Brain microvascular endothelial cell (primary cell): ENCODE measurements at regions not wholly inside any gene's neighbourhood (a gene's known extent, or its start where the extent isn't known, plus 50 kb on each side); places are given as distances from the start of the nearest gene placed in this dataset.
"Not testable (repeated sequence)": the region's sequence is repeated elsewhere in the genome, so short reads cannot be mapped to it uniquely, and the experiment has no call there.

Source experiments
- DNase-seq: peaks from one replicate; pipeline ENCODE4 v3.0.0-alpha.2; 2020
- H3K27ac ChIP-seq: fragments of 250-450 bp; sonication (Bioruptor Pico); 2 replicates; pipeline ENCODE4 v1.5.1; 2020; ENCODE audit warnings: mild to moderate bottlenecking, moderate library complexity
- H3K27me3 ChIP-seq: fragments of 250-450 bp; sonication (Bioruptor Pico); replicated peaks from 2 replicates; pipeline ENCODE4 v1.5.1; 2020; ENCODE audit warnings: mild to moderate bottlenecking
- H3K36me3 ChIP-seq: fragments of 250-450 bp; sonication (Bioruptor Pico); replicated peaks from 2 replicates; pipeline ENCODE4 v1.5.1; 2020; ENCODE audit warnings: mild to moderate bottlenecking
- H3K4me3 ChIP-seq: 2 replicates; pipeline ENCODE4 v1.5.1; 2011; ENCODE audit warnings: low read depth, mild to moderate bottlenecking, control low read depth, low read length, moderate library complexity
- in situ Hi-C: cut with HindIII; loops from 2 replicates; pipeline ENCODE4 v1.10.0; 2017; ENCODE audit warnings: low sequenced_read_pairs, low pct_ligation_motif_present
- TF ChIP-seq, protein P1 (sequence below): IDR thresholded peaks from 2 replicates; pipeline ENCODE4 v1.5.1; 2011; ENCODE audit warnings: low read depth, mild to moderate bottlenecking, moderate library complexity, low read length, control low read depth, inconsistent platforms; ENCODE audit errors: missing control alignments

DNA sequence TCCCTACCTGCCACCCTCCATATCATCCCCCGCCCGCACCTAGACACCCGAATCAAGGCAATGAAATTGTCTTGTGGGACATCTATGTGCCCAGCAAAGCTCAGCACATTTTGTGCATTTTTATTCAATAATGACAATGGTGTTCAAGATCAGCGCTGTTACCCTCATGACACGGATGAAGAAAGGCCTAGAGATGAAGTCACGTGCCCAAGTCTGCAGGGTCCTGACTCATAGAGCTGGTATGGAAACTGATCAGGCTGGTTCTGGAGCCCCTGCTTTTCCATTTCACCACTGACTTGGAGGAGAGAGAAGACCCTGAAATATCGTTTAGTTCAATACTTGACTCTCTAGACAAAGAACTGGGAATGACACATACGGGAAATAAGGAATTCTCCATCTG, 136.2 kb downstream of the KLRB1 start:
- in situ Hi-C loops, DNase-seq, H3K36me3 ChIP-seq, H3K27me3 ChIP-seq, H3K27ac ChIP-seq, H3K4me3 ChIP-seq: not testable (repeated sequence)

DNA sequence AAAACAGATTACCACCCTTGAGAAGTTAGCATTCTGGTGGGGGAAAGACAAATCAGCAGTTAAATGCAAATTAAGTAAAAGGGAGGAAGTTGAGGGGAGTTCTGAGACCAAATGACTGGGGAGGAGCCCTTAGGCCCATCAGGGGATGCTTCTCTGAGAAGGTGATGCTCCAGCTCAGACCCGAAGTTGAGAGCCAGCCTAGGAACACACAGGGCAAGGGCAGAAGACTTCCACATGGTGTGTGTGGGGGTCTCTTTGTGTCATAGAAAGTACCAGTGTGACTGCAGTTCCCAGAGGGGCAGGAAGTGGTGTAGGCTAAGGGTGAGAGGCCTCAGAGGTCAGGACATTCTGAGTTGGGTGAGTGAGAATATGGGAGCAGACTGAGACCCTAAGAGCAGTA, 137.3 kb downstream of the KLRB1 start:
- H3K27me3 ChIP-seq, H3K4me3 ChIP-seq, DNase-seq, H3K27ac ChIP-seq, H3K36me3 ChIP-seq, in situ Hi-C loops: not testable (repeated sequence)

DNA sequence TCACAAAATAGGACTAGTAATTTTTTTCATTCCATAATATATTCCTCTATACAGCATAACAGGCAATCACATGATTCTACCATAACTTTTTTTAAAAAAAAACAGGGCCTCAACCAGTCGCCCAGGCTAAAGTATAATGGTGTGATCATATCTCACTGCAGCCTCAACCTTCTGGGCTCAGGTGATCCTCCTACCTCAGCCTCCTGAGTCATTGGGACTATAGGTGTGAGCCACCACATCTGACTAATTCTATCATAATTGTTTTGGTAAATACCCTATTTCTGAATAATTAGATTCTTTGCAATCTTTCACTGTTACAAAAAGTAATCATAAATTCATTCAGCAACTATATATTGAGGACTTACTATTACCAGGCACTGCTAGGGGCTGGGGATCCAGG, 137.8 kb downstream of the KLRB1 start:
- H3K4me3 ChIP-seq, in situ Hi-C loops, H3K36me3 ChIP-seq, DNase-seq, H3K27me3 ChIP-seq, H3K27ac ChIP-seq: not testable (repeated sequence)

DNA sequence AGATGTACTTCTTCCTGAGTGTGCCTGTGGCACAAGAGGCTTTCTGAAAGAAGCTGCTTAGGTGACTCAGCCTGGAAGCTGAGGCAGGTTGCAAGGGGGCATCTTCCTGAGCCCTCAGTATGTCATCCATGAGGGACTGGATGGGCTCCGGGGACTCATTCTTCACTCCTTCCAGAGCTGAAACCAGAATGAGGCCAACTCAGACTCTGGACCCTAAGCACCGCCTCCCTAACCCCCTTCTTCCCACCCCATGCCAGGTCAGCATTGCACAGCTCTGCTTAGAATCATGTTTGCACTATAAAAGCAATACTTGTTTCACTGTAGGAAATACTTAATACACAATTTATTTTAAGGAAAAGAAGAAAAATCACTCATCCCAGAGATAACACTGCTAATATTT, 138.3 kb downstream of the KLRB1 start:
- in situ Hi-C loops: not testable (repeated sequence)

DNA sequence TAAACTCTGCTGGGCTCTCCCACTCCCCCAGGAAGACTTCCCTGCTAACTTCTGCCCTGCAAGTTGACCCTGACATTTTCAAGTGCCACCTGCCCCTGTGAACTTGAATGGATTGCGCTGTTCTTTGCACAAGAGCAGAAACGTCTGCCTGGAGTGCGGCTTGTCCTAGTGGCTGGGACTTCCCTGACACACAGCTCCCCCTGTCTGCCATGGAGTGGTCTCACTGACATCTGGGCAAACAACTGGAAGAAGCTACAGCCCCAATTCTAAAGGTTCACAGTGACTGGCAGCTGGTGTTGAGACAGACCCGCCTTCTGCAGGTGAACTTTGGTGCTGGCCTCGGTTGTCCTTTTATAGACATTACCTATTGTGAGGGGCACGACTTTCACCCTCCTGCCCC, 138.7 kb downstream of the KLRB1 start:
- TF ChIP-seq, protein P1, sequence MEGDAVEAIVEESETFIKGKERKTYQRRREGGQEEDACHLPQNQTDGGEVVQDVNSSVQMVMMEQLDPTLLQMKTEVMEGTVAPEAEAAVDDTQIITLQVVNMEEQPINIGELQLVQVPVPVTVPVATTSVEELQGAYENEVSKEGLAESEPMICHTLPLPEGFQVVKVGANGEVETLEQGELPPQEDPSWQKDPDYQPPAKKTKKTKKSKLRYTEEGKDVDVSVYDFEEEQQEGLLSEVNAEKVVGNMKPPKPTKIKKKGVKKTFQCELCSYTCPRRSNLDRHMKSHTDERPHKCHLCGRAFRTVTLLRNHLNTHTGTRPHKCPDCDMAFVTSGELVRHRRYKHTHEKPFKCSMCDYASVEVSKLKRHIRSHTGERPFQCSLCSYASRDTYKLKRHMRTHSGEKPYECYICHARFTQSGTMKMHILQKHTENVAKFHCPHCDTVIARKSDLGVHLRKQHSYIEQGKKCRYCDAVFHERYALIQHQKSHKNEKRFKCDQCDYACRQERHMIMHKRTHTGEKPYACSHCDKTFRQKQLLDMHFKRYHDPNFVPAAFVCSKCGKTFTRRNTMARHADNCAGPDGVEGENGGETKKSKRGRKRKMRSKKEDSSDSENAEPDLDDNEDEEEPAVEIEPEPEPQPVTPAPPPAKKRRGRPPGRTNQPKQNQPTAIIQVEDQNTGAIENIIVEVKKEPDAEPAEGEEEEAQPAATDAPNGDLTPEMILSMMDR: peak; percentile 82
- H3K4me3 ChIP-seq, H3K27me3 ChIP-seq, H3K36me3 ChIP-seq, H3K27ac ChIP-seq, in situ Hi-C loops: not testable (repeated sequence)
- peak; percentile 42 for DNase-seq

More for the DNA sequence above, 138.3 kb downstream of the KLRB1 start:
- DNase-seq, H3K27me3 ChIP-seq, H3K4me3 ChIP-seq, H3K27ac ChIP-seq, H3K36me3 ChIP-seq: not testable (repeated sequence)

DNA sequence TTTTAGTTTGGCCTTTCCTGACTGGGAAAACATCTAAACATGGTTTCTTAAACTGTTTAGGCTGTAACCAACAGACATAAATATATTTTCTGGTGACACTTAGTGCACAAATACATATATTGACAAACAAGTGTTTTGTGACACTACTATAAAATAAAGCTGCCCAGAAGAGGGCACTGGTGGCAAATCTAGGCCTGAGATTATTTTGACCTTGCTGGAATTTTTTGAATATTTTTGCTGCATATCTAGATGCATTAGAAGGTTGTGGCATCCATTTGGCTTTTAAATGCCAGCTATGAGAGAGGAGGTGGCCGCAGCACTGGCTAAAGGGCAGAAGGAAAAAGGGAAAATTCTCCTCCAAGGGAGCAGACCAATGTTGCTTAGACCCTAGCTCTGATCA, 139.6 kb downstream of the KLRB1 start:
- H3K36me3 ChIP-seq, DNase-seq, in situ Hi-C loops, H3K4me3 ChIP-seq, H3K27ac ChIP-seq, H3K27me3 ChIP-seq: not testable (repeated sequence)

DNA sequence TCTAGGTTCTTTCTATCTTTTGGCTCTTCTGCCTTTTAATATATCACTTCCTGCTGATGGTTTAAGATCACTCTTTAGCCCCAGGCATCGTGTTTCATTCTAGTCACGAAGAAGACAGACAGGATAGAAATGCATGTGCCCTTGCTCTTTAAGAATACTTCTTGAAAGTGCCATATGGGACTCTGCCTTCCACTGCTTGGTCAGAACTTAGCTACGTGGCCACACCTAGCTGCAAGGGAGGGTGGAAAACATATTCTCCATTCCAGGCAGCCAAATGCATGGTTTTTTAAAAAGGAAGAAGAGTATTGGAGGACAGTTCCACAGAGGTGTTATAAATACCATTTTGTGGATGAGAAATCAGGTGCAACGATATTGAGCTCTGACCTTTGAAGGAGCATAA, 143.3 kb downstream of the KLRB1 start:
- H3K27me3 ChIP-seq: no peaks in the 10 kb centered on the region
- H3K4me3 ChIP-seq: no peak overlapping the region
- DNase-seq: no peak
- in situ Hi-C loops: no loop called here
- TF ChIP-seq, protein P1: no peak
- no peak overlapping the region for H3K27ac ChIP-seq
- H3K36me3 ChIP-seq: no peaks in the 10 kb centered on the region

DNA sequence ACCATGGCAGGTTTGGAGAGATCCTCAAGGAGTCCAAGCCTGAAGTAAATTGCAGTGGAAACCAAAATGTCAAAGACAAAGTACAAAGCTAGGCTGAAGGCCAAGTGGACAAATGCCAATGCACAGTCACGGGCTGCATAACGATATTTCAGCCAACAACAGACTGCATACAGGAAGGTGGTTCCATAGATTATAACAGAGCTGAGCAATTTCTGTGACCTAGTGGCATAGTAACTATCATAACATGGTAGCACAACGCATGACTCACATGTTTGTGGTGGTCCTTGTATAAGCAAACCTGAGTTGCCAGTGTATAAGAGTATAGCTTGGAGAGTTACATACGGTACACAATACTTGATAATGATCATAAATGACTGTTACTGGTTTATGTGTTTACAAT, 152.2 kb downstream of the KLRB1 start:
- H3K27ac ChIP-seq, H3K27me3 ChIP-seq, H3K4me3 ChIP-seq, in situ Hi-C loops, H3K36me3 ChIP-seq: not testable (repeated sequence)
- peak; percentile 79 for DNase-seq

DNA sequence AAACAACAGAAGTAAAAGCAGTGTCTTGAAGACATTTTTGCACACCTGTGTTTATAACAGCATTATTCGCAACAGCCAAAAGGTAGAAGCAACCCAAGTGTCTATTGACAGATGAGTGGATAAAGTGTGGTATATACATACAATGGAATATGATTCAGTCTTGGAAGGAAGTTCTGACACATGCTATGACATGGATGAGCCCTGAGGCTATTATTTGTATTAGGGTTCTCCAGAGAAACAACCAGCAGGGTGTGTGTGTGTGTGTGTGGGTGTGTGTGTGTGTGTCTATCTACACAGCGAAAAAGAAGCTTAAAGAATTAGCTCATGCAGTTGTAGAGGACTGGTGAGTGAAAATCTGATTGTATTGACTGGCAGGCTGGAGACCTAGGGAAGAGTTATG, 153.7 kb downstream of the KLRB1 start:
- H3K36me3 ChIP-seq, H3K27me3 ChIP-seq, in situ Hi-C loops, H3K4me3 ChIP-seq, DNase-seq, H3K27ac ChIP-seq: not testable (repeated sequence)

DNA sequence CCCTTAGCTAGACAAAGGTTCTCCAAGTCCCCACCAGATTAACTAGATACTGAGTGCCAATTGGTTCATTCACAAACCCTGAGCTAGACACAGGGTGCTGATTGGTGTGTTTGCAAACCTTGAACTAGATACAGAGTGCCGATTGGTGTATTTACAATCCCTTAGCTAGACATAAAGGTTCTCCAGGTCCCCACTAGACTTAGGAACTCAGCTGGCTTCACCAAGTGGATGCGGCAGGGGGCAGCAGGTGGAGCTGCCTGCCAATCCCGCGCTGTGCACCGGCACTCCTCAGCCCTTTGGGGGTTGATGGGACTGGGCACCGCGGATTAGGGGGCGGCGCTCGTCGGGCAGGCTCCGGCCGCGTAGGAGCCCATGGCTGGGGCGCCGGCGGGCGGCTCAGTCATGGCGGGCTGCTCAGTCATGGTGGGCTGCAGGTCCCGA, 157.6 kb downstream of the KLRB1 start:
- H3K4me3 ChIP-seq, in situ Hi-C loops, DNase-seq, H3K27ac ChIP-seq, H3K36me3 ChIP-seq, H3K27me3 ChIP-seq: not testable (repeated sequence)

DNA sequence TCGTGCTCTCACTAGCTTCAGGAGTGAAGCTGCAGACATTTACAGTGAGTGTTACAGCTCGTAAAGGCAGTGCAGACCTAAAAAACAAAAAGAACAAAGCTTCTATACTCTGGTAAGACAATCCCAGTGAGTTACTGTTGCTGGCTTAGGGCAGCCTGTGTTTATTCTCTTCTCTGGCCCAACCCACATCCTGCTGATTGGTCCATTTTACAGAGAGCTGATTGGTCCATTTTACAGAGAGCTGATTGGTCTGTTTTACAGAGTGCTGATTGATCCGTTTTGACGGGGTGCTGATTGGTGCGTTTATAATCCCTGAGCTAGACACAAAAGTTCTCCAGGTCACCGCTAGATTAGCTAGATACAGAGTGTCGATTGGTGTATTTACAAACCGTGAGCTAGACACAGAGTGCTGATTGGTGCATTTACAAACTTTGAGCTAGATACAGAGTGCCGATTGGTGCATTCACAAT, 158.0 kb downstream of the KLRB1 start:
- in situ Hi-C loops, H3K4me3 ChIP-seq, H3K27me3 ChIP-seq, H3K27ac ChIP-seq, H3K36me3 ChIP-seq, DNase-seq: not testable (repeated sequence)
